ENCODE measurements at regions not wholly inside any gene's neighbourhood (a gene's known extent, or its start where the extent isn't known, plus 50 kb on each side); places are given as distances from the start of the nearest gene placed in this dataset.

GRCh38 chr5:125160787-125161502 lies 414.5 kb upstream of the ZNF608 start:
- Mint-ChIP-seq H3K9me3 (ENCODE audit: insufficient read depth) (no peaks in the 10 kb centered on the region), H3K4me1 (ENCODE audit: low read depth) (no peaks in the 10 kb centered on the region), H3K27me3 (ENCODE audit: low read depth) (no peaks in the 10 kb centered on the region), H3K27ac (no peak overlapping the region), H3K36me3 (ENCODE audit: low read depth) (no peaks in the 10 kb centered on the region), H3K4me3 (no peak overlapping the region)
- ATAC-seq = no peak
- ChIA-PET POLR2A (no interaction called here), CTCF (no interaction called here)
- no peak for DNase-seq

- ChIA-PET CTCF (no interaction called here), POLR2A (no interaction called here)
- H3K9me3 Mint-ChIP-seq (ENCODE audit: insufficient read depth) = no peaks in the 10 kb centered on the region
- DNase-seq (no peak), ATAC-seq (no peak)
- no peak overlapping the region for H3K4me3 Mint-ChIP-seq
- no peaks in the 10 kb centered on the region for H3K27me3 Mint-ChIP-seq (ENCODE audit: low read depth)
- no peak overlapping the region for H3K27ac Mint-ChIP-seq
- no peaks in the 10 kb centered on the region for H3K4me1 Mint-ChIP-seq (ENCODE audit: low read depth)
- no peaks in the 10 kb centered on the region for H3K36me3 Mint-ChIP-seq (ENCODE audit: low read depth)
These were observed 416.3 kb upstream of the ZNF608 start for GRCh38 chr5:125162714-125163113.

GRCh38 chr5:125169396-125169795 lies 423.0 kb upstream of the ZNF608 start:
- CTCF ChIA-PET = no interaction called here
- H3K9me3 Mint-ChIP-seq (ENCODE audit: insufficient read depth) = no peaks in the 10 kb centered on the region
- no peak overlapping the region for H3K4me3 Mint-ChIP-seq
- DNase-seq (no peak), ATAC-seq (no peak)
- POLR2A ChIA-PET = no interaction called here
- no peaks in the 10 kb centered on the region for H3K27me3 Mint-ChIP-seq (ENCODE audit: low read depth)
- no peaks in the 10 kb centered on the region for H3K4me1 Mint-ChIP-seq (ENCODE audit: low read depth)
- no peaks in the 10 kb centered on the region for H3K36me3 Mint-ChIP-seq (ENCODE audit: low read depth)
- no peak overlapping the region for H3K27ac Mint-ChIP-seq

- H3K27ac Mint-ChIP-seq = no peak overlapping the region
- peaks cover 5% of the 10 kb centered on the region for H3K9me3 Mint-ChIP-seq (ENCODE audit: insufficient read depth)
- H3K4me3 Mint-ChIP-seq = no peak overlapping the region
- CTCF ChIA-PET = no interaction called here
- POLR2A ChIA-PET = no interaction called here
- no peaks in the 10 kb centered on the region for H3K36me3 Mint-ChIP-seq (ENCODE audit: low read depth)
- ATAC-seq (no peak), DNase-seq (no peak)
- no peaks in the 10 kb centered on the region for H3K4me1 Mint-ChIP-seq (ENCODE audit: low read depth)
- no peaks in the 10 kb centered on the region for H3K27me3 Mint-ChIP-seq (ENCODE audit: low read depth)
These were observed 425.2 kb upstream of the ZNF608 start for GRCh38 chr5:125171641-125172040.

GRCh38 chr5:125175348-125176004 lies 429.0 kb upstream of the ZNF608 start:
- POLR2A ChIA-PET = no interaction called here
- H3K27me3 Mint-ChIP-seq (ENCODE audit: low read depth) = no peaks in the 10 kb centered on the region
- H3K4me3 Mint-ChIP-seq = no peak overlapping the region
- no peaks in the 10 kb centered on the region for H3K4me1 Mint-ChIP-seq (ENCODE audit: low read depth)
- H3K27ac Mint-ChIP-seq = no peak overlapping the region
- ATAC-seq (no peak), DNase-seq (no peak)
- H3K9me3 Mint-ChIP-seq (ENCODE audit: insufficient read depth) = peaks cover 5% of the 10 kb centered on the region
- CTCF ChIA-PET = no interaction called here
- no peaks in the 10 kb centered on the region for H3K36me3 Mint-ChIP-seq (ENCODE audit: low read depth)

- no peak for DNase-seq
- ChIA-PET CTCF (no interaction called here), POLR2A (no interaction called here)
- peaks cover 5% of the 10 kb centered on the region for H3K9me3 Mint-ChIP-seq (ENCODE audit: insufficient read depth)
- H3K27me3 Mint-ChIP-seq (ENCODE audit: low read depth) = no peaks in the 10 kb centered on the region
- ATAC-seq = no peak
- H3K27ac Mint-ChIP-seq = no peak overlapping the region
- H3K36me3 Mint-ChIP-seq (ENCODE audit: low read depth) = no peaks in the 10 kb centered on the region
- H3K4me3 Mint-ChIP-seq = no peak overlapping the region
- no peaks in the 10 kb centered on the region for H3K4me1 Mint-ChIP-seq (ENCODE audit: low read depth)
These were observed 429.6 kb upstream of the ZNF608 start for GRCh38 chr5:125176005-125176390.

GRCh38 chr5:125177340-125177739 lies 430.9 kb upstream of the ZNF608 start:
- Mint-ChIP-seq H3K27me3 (ENCODE audit: low read depth) (no peaks in the 10 kb centered on the region), H3K36me3 (ENCODE audit: low read depth) (no peaks in the 10 kb centered on the region), H3K4me1 (ENCODE audit: low read depth) (no peaks in the 10 kb centered on the region), H3K9me3 (ENCODE audit: insufficient read depth) (peaks cover 5% of the 10 kb centered on the region), H3K27ac (no peak overlapping the region), H3K4me3 (no peak overlapping the region)
- no peak for DNase-seq
- CTCF ChIA-PET = no interaction called here
- no peak for ATAC-seq
- POLR2A ChIA-PET = no interaction called here

- no peak for DNase-seq
- Mint-ChIP-seq H3K27me3 (ENCODE audit: low read depth) (no peaks in the 10 kb centered on the region), H3K27ac (no peak overlapping the region), H3K4me3 (no peak overlapping the region), H3K4me1 (ENCODE audit: low read depth) (no peaks in the 10 kb centered on the region), H3K9me3 (ENCODE audit: insufficient read depth) (peaks cover 5% of the 10 kb centered on the region), H3K36me3 (ENCODE audit: low read depth) (no peaks in the 10 kb centered on the region)
- POLR2A ChIA-PET = no interaction called here
- no peak for ATAC-seq
- CTCF ChIA-PET = no interaction called here
These were observed 433.2 kb upstream of the ZNF608 start for GRCh38 chr5:125179612-125180011.

GRCh38 chr5:125180231-125180829 lies 433.9 kb upstream of the ZNF608 start:
- Mint-ChIP-seq H3K36me3 (ENCODE audit: low read depth) (no peaks in the 10 kb centered on the region), H3K4me3 (no peak overlapping the region), H3K9me3 (ENCODE audit: insufficient read depth) (peaks cover 5% of the 10 kb centered on the region), H3K4me1 (ENCODE audit: low read depth) (no peaks in the 10 kb centered on the region), H3K27me3 (ENCODE audit: low read depth) (no peaks in the 10 kb centered on the region), H3K27ac (no peak overlapping the region)
- CTCF ChIA-PET = no interaction called here
- no peak for DNase-seq
- ATAC-seq = no peak
- POLR2A ChIA-PET = no interaction called here

- ChIA-PET CTCF (no interaction called here), POLR2A (no interaction called here)
- no peak for DNase-seq
- no peak for ATAC-seq
- Mint-ChIP-seq H3K36me3 (ENCODE audit: low read depth) (no peaks in the 10 kb centered on the region), H3K27me3 (ENCODE audit: low read depth) (no peaks in the 10 kb centered on the region), H3K27ac (no peak overlapping the region), H3K4me3 (no peak overlapping the region), H3K4me1 (ENCODE audit: low read depth) (no peaks in the 10 kb centered on the region), H3K9me3 (ENCODE audit: insufficient read depth) (peaks cover 4% of the 10 kb centered on the region)
These were observed 434.7 kb upstream of the ZNF608 start for GRCh38 chr5:125181159-125181558.

- DNase-seq = no peak
- ATAC-seq = no peak
- Mint-ChIP-seq H3K27ac (no peak overlapping the region), H3K27me3 (ENCODE audit: low read depth) (no peaks in the 10 kb centered on the region), H3K9me3 (ENCODE audit: insufficient read depth) (no peaks in the 10 kb centered on the region), H3K4me1 (ENCODE audit: low read depth) (no peaks in the 10 kb centered on the region), H3K36me3 (ENCODE audit: low read depth) (no peaks in the 10 kb centered on the region), H3K4me3 (no peak overlapping the region)
- ChIA-PET CTCF (no interaction called here), POLR2A (no interaction called here)
These were observed 435.5 kb upstream of the ZNF608 start for GRCh38 chr5:125181955-125182354.

GRCh38 chr5:125185740-125186139 lies 439.3 kb upstream of the ZNF608 start:
- Mint-ChIP-seq H3K27me3 (ENCODE audit: low read depth) (no peaks in the 10 kb centered on the region), H3K27ac (no peak overlapping the region), H3K4me3 (no peak overlapping the region), H3K36me3 (ENCODE audit: low read depth) (no peaks in the 10 kb centered on the region), H3K4me1 (ENCODE audit: low read depth) (no peaks in the 10 kb centered on the region), H3K9me3 (ENCODE audit: insufficient read depth) (no peaks in the 10 kb centered on the region)
- POLR2A ChIA-PET = no interaction called here
- ATAC-seq (no peak), DNase-seq (no peak)
- CTCF ChIA-PET = no interaction called here
